DOHH2 (cell line): ENCODE measurements at regions not wholly inside any gene's neighbourhood (a gene's known extent, or its start where the extent isn't known, plus 50 kb on each side); places are given as distances from the start of the nearest gene placed in this dataset.

ENCODE experiments used
- EZH2phosphoT487 ChIP-seq: fragments of 200-600 bp; sonication (generic); IDR thresholded peaks from 2 replicates; pipeline ENCODE4 v1.6.1; 2017; ENCODE audit warnings: borderline replicate concordance, mild to moderate bottlenecking, antibody characterized with exemption, low read length, moderate library complexity, mixed read lengths
- TF ChIP-seq, protein P1 (sequence below): fragments of 200-600 bp; sonication (generic); IDR thresholded peaks from one replicate; pipeline ENCODE4 v1.5.1; 2014; ENCODE audit warnings: antibody characterized with exemption, mild to moderate bottlenecking, low read depth, low read length; ENCODE audit not compliant: poor library complexity, severe bottlenecking

- TF ChIP-seq, protein P1, sequence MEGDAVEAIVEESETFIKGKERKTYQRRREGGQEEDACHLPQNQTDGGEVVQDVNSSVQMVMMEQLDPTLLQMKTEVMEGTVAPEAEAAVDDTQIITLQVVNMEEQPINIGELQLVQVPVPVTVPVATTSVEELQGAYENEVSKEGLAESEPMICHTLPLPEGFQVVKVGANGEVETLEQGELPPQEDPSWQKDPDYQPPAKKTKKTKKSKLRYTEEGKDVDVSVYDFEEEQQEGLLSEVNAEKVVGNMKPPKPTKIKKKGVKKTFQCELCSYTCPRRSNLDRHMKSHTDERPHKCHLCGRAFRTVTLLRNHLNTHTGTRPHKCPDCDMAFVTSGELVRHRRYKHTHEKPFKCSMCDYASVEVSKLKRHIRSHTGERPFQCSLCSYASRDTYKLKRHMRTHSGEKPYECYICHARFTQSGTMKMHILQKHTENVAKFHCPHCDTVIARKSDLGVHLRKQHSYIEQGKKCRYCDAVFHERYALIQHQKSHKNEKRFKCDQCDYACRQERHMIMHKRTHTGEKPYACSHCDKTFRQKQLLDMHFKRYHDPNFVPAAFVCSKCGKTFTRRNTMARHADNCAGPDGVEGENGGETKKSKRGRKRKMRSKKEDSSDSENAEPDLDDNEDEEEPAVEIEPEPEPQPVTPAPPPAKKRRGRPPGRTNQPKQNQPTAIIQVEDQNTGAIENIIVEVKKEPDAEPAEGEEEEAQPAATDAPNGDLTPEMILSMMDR = no peak
- TF ChIP-seq EZH2phosphoT487 = no peak
Observed at GRCh38 chr15:87660251-87661129, 596.0 kb downstream of the NTRK3 start.
